ENCODE measurements at regions not wholly inside any gene's neighbourhood (a gene's known extent, or its start where the extent isn't known, plus 50 kb on each side); places are given as distances from the start of the nearest gene placed in this dataset.

- TF ChIP-seq ZNF462 (CRISPR knock-in tag; IDR thresholded peaks at IDR 0.05) (no peak), NANOG (IDR thresholded peaks at IDR 0.05; ENCODE audit: borderline replicate concordance) (no peak)
These were observed 252.6 kb downstream of the PAPSS1 start (continued) for GRCh38 chr4:107467461-107467860.

GRCh38 chr4:107458194-107458593, 261.8 kb downstream of the PAPSS1 start:
- Histone ChIP-seq H3K4me1 (ENCODE audit: insufficient read depth) (no peaks in the 10 kb centered on the region), H3K4me2 (no peak overlapping the region), H3K27me3 (ENCODE audit: insufficient read depth) (no peaks in the 10 kb centered on the region), H4K20me1 (replicated peaks; ENCODE audit: insufficient read depth) (no peaks in the 10 kb centered on the region), H3F3A (replicated peaks; ENCODE audit: low read depth) (no peaks in the 10 kb centered on the region), H3K36me3 (ENCODE audit: insufficient read depth) (no peaks in the 10 kb centered on the region), H2AFZ (no peak overlapping the region), H3K27ac (ENCODE audit: low read depth) (no peak overlapping the region), H3K79me2 (replicated peaks; ENCODE audit: insufficient read depth) (no peaks in the 10 kb centered on the region), H3K9me2 (ENCODE audit: insufficient read depth) (no peaks in the 10 kb centered on the region), H3K4me3 (no peak overlapping the region)
- Mint-ChIP-seq H3K4me3 (no peak overlapping the region), H3K27me3 (ENCODE audit: insufficient read depth, low read depth, poor library complexity) (peaks cover 2% of the 10 kb centered on the region), H3K4me1 (peaks cover 11% of the 10 kb centered on the region), H3K27ac (no peak overlapping the region), H3K9me3 (peaks cover 8% of the 10 kb centered on the region; the same call in 2 of the 3 replicates), H3K36me3 (ENCODE audit: low read depth) (peaks cover 4% of the 10 kb centered on the region; the same call in 1 of the 3 replicates)
- peak; percentile 6 for DNase-seq (ENCODE audit: low spot score)
- no peak for TF ChIP-seq STAT1 (IDR thresholded peaks at IDR 0.05; ENCODE audit: unreplicated experiment)
- no peak for TF ChIP-seq ZNF462 (CRISPR knock-in tag; IDR thresholded peaks at IDR 0.05)
- TF ChIP-seq POLR2AphosphoS5 (IDR thresholded peaks at IDR 0.05; ENCODE audit: low read depth): no peak
- ATAC-seq: no peak; the same call in 2 of the 3 replicates

All from GM23338 (cell line).